ENCODE measurements at regions not wholly inside any gene's neighbourhood (a gene's known extent, or its start where the extent isn't known, plus 50 kb on each side); places are given as distances from the start of the nearest gene placed in this dataset.

- no peak overlapping the region for H2BK15ac ChIP-seq (ENCODE audit: low read length)
- H3K4me1 ChIP-seq (ENCODE audit: control insufficient read depth in 2 of 2, insufficient read depth in 1 of 2, low read depth in 1 of 2, low read length in 2 of 2) = no peaks in the 10 kb centered on the region
- no peak overlapping the region for H4K91ac ChIP-seq (ENCODE audit: low read depth, low read length, poor library complexity)
- no CpG with 5 or more reads among the region's 2 CpGs for WGBS, 2 donors (ENCODE audit: extremely low coverage in 2 of 2, insufficient read length in 2 of 2, insufficient replicate concordance in 1 of 2)
- H2AK5ac ChIP-seq (ENCODE audit: low read depth, low read length) = no peak overlapping the region
- DNase-seq (ENCODE audit: low spot score) = no peak
- no peak overlapping the region for H2BK5ac ChIP-seq (ENCODE audit: low read length)
- H2BK120ac ChIP-seq (ENCODE audit: low read depth, low read length) = no peak overlapping the region
- H3K4ac ChIP-seq (ENCODE audit: low read length) = no peak overlapping the region
- no peak overlapping the region for H4K8ac ChIP-seq (ENCODE audit: low read depth, low read length)
- H3K4me3 ChIP-seq (ENCODE audit: low read length in 2 of 2) = no peak overlapping the region
- H3K79me1 ChIP-seq (ENCODE audit: low read depth, low read length) = no peaks in the 10 kb centered on the region
- H3K4me2 ChIP-seq (ENCODE audit: insufficient read depth, low read length, poor library complexity, severe bottlenecking) = no peak overlapping the region
- H3K9ac ChIP-seq (ENCODE audit: low read depth, low read length, poor library complexity) = no peak overlapping the region
- no peak overlapping the region for H2BK12ac ChIP-seq (ENCODE audit: low read length)
- H3K27ac ChIP-seq (replicated peaks; ENCODE audit: low read length) = no peak overlapping the region
- no peaks in the 10 kb centered on the region for H3K36me3 ChIP-seq (replicated peaks in 1 of 2; ENCODE audit: control insufficient read depth in 2 of 2, insufficient read depth in 2 of 2, low read length in 2 of 2)
- no peak overlapping the region for H3K23ac ChIP-seq (ENCODE audit: low read depth, low read length, poor library complexity)
- H3K18ac ChIP-seq (ENCODE audit: low read length) = no peak overlapping the region
- H3K9me3 ChIP-seq (replicated peaks in 1 of 2; ENCODE audit: control insufficient read depth in 2 of 2, insufficient read depth in 1 of 2, low read depth in 1 of 2, low read length in 2 of 2) = no peaks in the 10 kb centered on the region
- H3K14ac ChIP-seq (ENCODE audit: low read length) = no peak overlapping the region
- no peaks in the 10 kb centered on the region for H3K27me3 ChIP-seq (ENCODE audit: control insufficient read depth in 3 of 3, insufficient read depth in 3 of 3, low read depth in 1 of 3, low read length in 3 of 3)
- no peak overlapping the region for H2AFZ ChIP-seq (ENCODE audit: low read length)
These were observed 142.1 kb upstream of the CMC1 start for GRCh38 chr3:28099296-28099695.

GRCh38 chr3:28101705-28102104 is 139.7 kb upstream of the CMC1 start:
- no peak overlapping the region for H2BK120ac ChIP-seq (ENCODE audit: low read depth, low read length)
- no peak overlapping the region for H2AFZ ChIP-seq (ENCODE audit: low read length)
- H2BK12ac ChIP-seq (ENCODE audit: low read length) = no peak overlapping the region
- H4K8ac ChIP-seq (ENCODE audit: low read depth, low read length) = no peak overlapping the region
- H2BK5ac ChIP-seq (ENCODE audit: low read length) = no peak overlapping the region
- H3K4me3 ChIP-seq (ENCODE audit: low read length in 2 of 2) = no peak overlapping the region
- DNase-seq (ENCODE audit: low spot score) = no peak
- H3K14ac ChIP-seq (ENCODE audit: low read length) = no peak overlapping the region
- H3K36me3 ChIP-seq (replicated peaks in 1 of 2; ENCODE audit: control insufficient read depth in 2 of 2, insufficient read depth in 2 of 2, low read length in 2 of 2) = no peaks in the 10 kb centered on the region
- H3K9me3 ChIP-seq (replicated peaks in 1 of 2; ENCODE audit: control insufficient read depth in 2 of 2, insufficient read depth in 1 of 2, low read depth in 1 of 2, low read length in 2 of 2) = no peaks in the 10 kb centered on the region
- H3K23ac ChIP-seq (ENCODE audit: low read depth, low read length, poor library complexity) = no peak overlapping the region
- H2BK15ac ChIP-seq (ENCODE audit: low read length) = no peak overlapping the region
- no peaks in the 10 kb centered on the region for H3K4me1 ChIP-seq (ENCODE audit: control insufficient read depth in 2 of 2, insufficient read depth in 1 of 2, low read depth in 1 of 2, low read length in 2 of 2)
- no peak overlapping the region for H3K4me2 ChIP-seq (ENCODE audit: insufficient read depth, low read length, poor library complexity, severe bottlenecking)
- H3K18ac ChIP-seq (ENCODE audit: low read length) = no peak overlapping the region
- H4K91ac ChIP-seq (ENCODE audit: low read depth, low read length, poor library complexity) = no peak overlapping the region
- no peaks in the 10 kb centered on the region for H3K79me1 ChIP-seq (ENCODE audit: low read depth, low read length)
- H3K27me3 ChIP-seq (ENCODE audit: control insufficient read depth in 3 of 3, insufficient read depth in 3 of 3, low read depth in 1 of 3, low read length in 3 of 3) = no peaks in the 10 kb centered on the region
- H2AK5ac ChIP-seq (ENCODE audit: low read depth, low read length) = no peak overlapping the region
- no CpG with 5 or more reads among the region's 1 CpG for WGBS, 2 donors (ENCODE audit: extremely low coverage in 2 of 2, insufficient read length in 2 of 2, insufficient replicate concordance in 1 of 2)
- no peak overlapping the region for H3K4ac ChIP-seq (ENCODE audit: low read length)
- H3K9ac ChIP-seq (ENCODE audit: low read depth, low read length, poor library complexity) = no peak overlapping the region
- H3K27ac ChIP-seq (replicated peaks; ENCODE audit: low read length) = no peak overlapping the region

GRCh38 chr3:28103861-28104260 is 137.6 kb upstream of the CMC1 start:
- no peak overlapping the region for H3K23ac ChIP-seq (ENCODE audit: low read depth, low read length, poor library complexity)
- no peak overlapping the region for H2BK15ac ChIP-seq (ENCODE audit: low read length)
- H2BK12ac ChIP-seq (ENCODE audit: low read length) = no peak overlapping the region
- no peak overlapping the region for H2BK120ac ChIP-seq (ENCODE audit: low read depth, low read length)
- DNase-seq (ENCODE audit: low spot score) = no peak
- no peaks in the 10 kb centered on the region for H3K4me1 ChIP-seq (ENCODE audit: control insufficient read depth in 2 of 2, insufficient read depth in 1 of 2, low read depth in 1 of 2, low read length in 2 of 2)
- H4K8ac ChIP-seq (ENCODE audit: low read depth, low read length) = no peak overlapping the region
- H3K36me3 ChIP-seq (replicated peaks in 1 of 2; ENCODE audit: control insufficient read depth in 2 of 2, insufficient read depth in 2 of 2, low read length in 2 of 2) = no peaks in the 10 kb centered on the region
- H4K91ac ChIP-seq (ENCODE audit: low read depth, low read length, poor library complexity) = no peak overlapping the region
- H3K9me3 ChIP-seq (replicated peaks in 1 of 2; ENCODE audit: control insufficient read depth in 2 of 2, insufficient read depth in 1 of 2, low read depth in 1 of 2, low read length in 2 of 2) = no peaks in the 10 kb centered on the region
- H3K79me1 ChIP-seq (ENCODE audit: low read depth, low read length) = no peaks in the 10 kb centered on the region
- H3K4ac ChIP-seq (ENCODE audit: low read length) = no peak overlapping the region
- H3K4me2 ChIP-seq (ENCODE audit: insufficient read depth, low read length, poor library complexity, severe bottlenecking) = no peak overlapping the region
- H3K9ac ChIP-seq (ENCODE audit: low read depth, low read length, poor library complexity) = no peak overlapping the region
- H3K4me3 ChIP-seq (ENCODE audit: low read length in 2 of 2) = no peak overlapping the region
- no peak overlapping the region for H3K18ac ChIP-seq (ENCODE audit: low read length)
- H3K27ac ChIP-seq (replicated peaks; ENCODE audit: low read length) = no peak overlapping the region
- no peak overlapping the region for H3K14ac ChIP-seq (ENCODE audit: low read length)
- WGBS, 2 donors (ENCODE audit: extremely low coverage in 2 of 2, insufficient read length in 2 of 2, insufficient replicate concordance in 1 of 2) = no CpG with 5 or more reads among the region's 3 CpGs
- H3K27me3 ChIP-seq (ENCODE audit: control insufficient read depth in 3 of 3, insufficient read depth in 3 of 3, low read depth in 1 of 3, low read length in 3 of 3) = no peaks in the 10 kb centered on the region
- no peak overlapping the region for H2AFZ ChIP-seq (ENCODE audit: low read length)
- no peak overlapping the region for H2BK5ac ChIP-seq (ENCODE audit: low read length)
- H2AK5ac ChIP-seq (ENCODE audit: low read depth, low read length) = no peak overlapping the region

- no peaks in the 10 kb centered on the region for H3K27me3 ChIP-seq (ENCODE audit: control insufficient read depth in 3 of 3, insufficient read depth in 3 of 3, low read depth in 1 of 3, low read length in 3 of 3)
These were observed 136.4 kb upstream of the CMC1 start for GRCh38 chr3:28104896-28105534.

More at GRCh38 chr3:28104896-28105534, 136.4 kb upstream of the CMC1 start:
- DNase-seq (ENCODE audit: low spot score) = no peak
- Histone ChIP-seq H2BK15ac (ENCODE audit: low read length) (no peak overlapping the region), H3K4ac (ENCODE audit: low read length) (no peak overlapping the region), H3K14ac (ENCODE audit: low read length) (no peak overlapping the region), H3K18ac (ENCODE audit: low read length) (no peak overlapping the region), H2AK5ac (ENCODE audit: low read depth, low read length) (no peak overlapping the region), H2BK120ac (ENCODE audit: low read depth, low read length) (no peak overlapping the region), H4K8ac (ENCODE audit: low read depth, low read length) (no peak overlapping the region), H3K79me1 (ENCODE audit: low read depth, low read length) (no peaks in the 10 kb centered on the region), H3K4me2 (ENCODE audit: insufficient read depth, low read length, poor library complexity, severe bottlenecking) (no peak overlapping the region), H3K9me3 (replicated peaks in 1 of 2; ENCODE audit: control insufficient read depth in 2 of 2, insufficient read depth in 1 of 2, low read depth in 1 of 2, low read length in 2 of 2) (no peaks in the 10 kb centered on the region), H2AFZ (ENCODE audit: low read length) (no peak overlapping the region), H3K4me1 (ENCODE audit: control insufficient read depth in 2 of 2, insufficient read depth in 1 of 2, low read depth in 1 of 2, low read length in 2 of 2) (no peaks in the 10 kb centered on the region), H4K91ac (ENCODE audit: low read depth, low read length, poor library complexity) (no peak overlapping the region), H2BK5ac (ENCODE audit: low read length) (no peak overlapping the region), H2BK12ac (ENCODE audit: low read length) (no peak overlapping the region), H3K36me3 (replicated peaks in 1 of 2; ENCODE audit: control insufficient read depth in 2 of 2, insufficient read depth in 2 of 2, low read length in 2 of 2) (no peaks in the 10 kb centered on the region), H3K27ac (replicated peaks; ENCODE audit: low read length) (no peak overlapping the region), H3K4me3 (ENCODE audit: low read length in 2 of 2) (no peak overlapping the region), H3K23ac (ENCODE audit: low read depth, low read length, poor library complexity) (no peak overlapping the region), H3K9ac (ENCODE audit: low read depth, low read length, poor library complexity) (no peak overlapping the region)
- WGBS, 2 donors (ENCODE audit: extremely low coverage in 2 of 2, insufficient read length in 2 of 2, insufficient replicate concordance in 1 of 2) = no CpG with 5 or more reads among the region's 11 CpGs
